ENCODE measurements at regions not wholly inside any gene's neighbourhood (a gene's known extent, or its start where the extent isn't known, plus 50 kb on each side); places are given as distances from the start of the nearest gene placed in this dataset.

- TF ChIP-seq CTCF (conservative IDR thresholded peaks at IDR 0.05; ENCODE audit: low read depth, low read length): no peak
- H3K27ac ChIP-seq: no peak overlapping the region
- H3K79me2 ChIP-seq (ENCODE audit: insufficient read depth, low read depth): no peaks in the 10 kb centered on the region
- no peaks in the 10 kb centered on the region for H3K4me1 ChIP-seq (ENCODE audit: low read depth, poor library complexity, severe bottlenecking)
- no peaks in the 10 kb centered on the region for H3K36me3 ChIP-seq (ENCODE audit: insufficient read depth)
- H2AFZ ChIP-seq (ENCODE audit: low read depth): no peak overlapping the region
- H4K20me1 ChIP-seq (ENCODE audit: insufficient read depth): no peaks in the 10 kb centered on the region
- no peaks in the 10 kb centered on the region for H3K27me3 ChIP-seq (ENCODE audit: insufficient read depth, low read depth)
- no peak overlapping the region for H3K9ac ChIP-seq
- no peak overlapping the region for H3K4me2 ChIP-seq
- H3K4me3 ChIP-seq (IDR thresholded peaks at IDR 0.05; ENCODE audit: insufficient read depth, low read depth, low read length): no peak overlapping the region
Measured at GRCh38 chr3:27560484-27561056, 76.4 kb upstream of the SLC4A7 start.

DNA sequence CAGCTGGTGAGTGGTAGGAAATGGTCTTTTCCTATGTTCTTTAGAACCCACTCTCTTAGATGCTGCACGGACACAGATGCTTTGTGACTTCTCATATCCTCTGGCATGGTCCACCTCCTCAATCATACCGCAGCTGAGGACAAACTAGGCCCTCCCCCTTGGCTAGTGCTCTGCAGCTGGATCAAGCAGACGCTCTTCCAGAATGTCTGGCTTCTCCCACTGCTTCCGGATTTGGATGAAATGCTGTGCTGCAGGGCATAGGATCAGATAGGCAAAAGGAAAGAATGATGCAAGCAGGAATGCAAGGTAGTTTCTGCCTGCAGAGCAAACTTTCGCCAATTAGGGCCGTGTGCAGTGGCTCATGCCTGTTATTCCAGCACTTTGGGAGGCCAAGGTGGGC is 75.7 kb upstream of the SLC4A7 start:
- no peaks in the 10 kb centered on the region for H3K79me2 ChIP-seq (ENCODE audit: insufficient read depth, low read depth)
- no peak for TF ChIP-seq CTCF (conservative IDR thresholded peaks at IDR 0.05; ENCODE audit: low read depth, low read length)
- H3K27ac ChIP-seq: no peak overlapping the region
- no peaks in the 10 kb centered on the region for H4K20me1 ChIP-seq (ENCODE audit: insufficient read depth)
- no peak overlapping the region for H2AFZ ChIP-seq (ENCODE audit: low read depth)
- H3K36me3 ChIP-seq (ENCODE audit: insufficient read depth): no peaks in the 10 kb centered on the region
- H3K4me2 ChIP-seq: no peak overlapping the region
- no peaks in the 10 kb centered on the region for H3K27me3 ChIP-seq (ENCODE audit: insufficient read depth, low read depth)
- no peaks in the 10 kb centered on the region for H3K4me1 ChIP-seq (ENCODE audit: low read depth, poor library complexity, severe bottlenecking)
- H3K4me3 ChIP-seq (IDR thresholded peaks at IDR 0.05; ENCODE audit: insufficient read depth, low read depth, low read length): no peak overlapping the region
- no peak overlapping the region for H3K9ac ChIP-seq

GRCh38 chr3:27559381-27559780 is 75.2 kb upstream of the SLC4A7 start:
- H3K4me1 ChIP-seq (ENCODE audit: low read depth, poor library complexity, severe bottlenecking): no peaks in the 10 kb centered on the region
- no peak overlapping the region for H2AFZ ChIP-seq (ENCODE audit: low read depth)
- no peak overlapping the region for H3K4me3 ChIP-seq (IDR thresholded peaks at IDR 0.05; ENCODE audit: insufficient read depth, low read depth, low read length)
- no peak overlapping the region for H3K9ac ChIP-seq
- H4K20me1 ChIP-seq (ENCODE audit: insufficient read depth): no peaks in the 10 kb centered on the region
- no peak overlapping the region for H3K4me2 ChIP-seq
- H3K27ac ChIP-seq: no peak overlapping the region
- H3K79me2 ChIP-seq (ENCODE audit: insufficient read depth, low read depth): no peaks in the 10 kb centered on the region
- no peak for TF ChIP-seq CTCF (conservative IDR thresholded peaks at IDR 0.05; ENCODE audit: low read depth, low read length)
- no peaks in the 10 kb centered on the region for H3K27me3 ChIP-seq (ENCODE audit: insufficient read depth, low read depth)
- H3K36me3 ChIP-seq (ENCODE audit: insufficient read depth): no peaks in the 10 kb centered on the region

- Histone ChIP-seq H4K20me1 (ENCODE audit: insufficient read depth) (no peaks in the 10 kb centered on the region), H3K27me3 (ENCODE audit: insufficient read depth, low read depth) (no peaks in the 10 kb centered on the region), H3K4me1 (ENCODE audit: low read depth, poor library complexity, severe bottlenecking) (no peaks in the 10 kb centered on the region), H3K4me2 (no peak overlapping the region), H3K79me2 (ENCODE audit: insufficient read depth, low read depth) (no peaks in the 10 kb centered on the region), H2AFZ (ENCODE audit: low read depth) (no peak overlapping the region), H3K36me3 (ENCODE audit: insufficient read depth) (no peaks in the 10 kb centered on the region), H3K27ac (no peak overlapping the region), H3K4me3 (IDR thresholded peaks at IDR 0.05; ENCODE audit: insufficient read depth, low read depth, low read length) (no peak overlapping the region), H3K9ac (no peak overlapping the region)
- no peak for TF ChIP-seq CTCF (conservative IDR thresholded peaks at IDR 0.05; ENCODE audit: low read depth, low read length)
Measured at GRCh38 chr3:27557411-27557810, 73.2 kb upstream of the SLC4A7 start.

Measured in KMS-11 (cell line).